CD14-positive monocyte (primary cell): ENCODE measurements at regions not wholly inside any gene's neighbourhood (a gene's known extent, or its start where the extent isn't known, plus 50 kb on each side); places are given as distances from the start of the nearest gene placed in this dataset.

Experiments
- DNase-seq, 3 donors: peaks; one replicate each; pipeline ENCODE4 v3.0.0-alpha.2; 2011 to 2022
- H2AFZ ChIP-seq: 2 replicates; pipeline ENCODE4 v1.6.0; 2012; ENCODE audit warnings: mild to moderate bottlenecking, low read depth, low read length, inconsistent platforms; ENCODE audit not compliant: insufficient read depth, poor library complexity, severe bottlenecking
- H3K27ac ChIP-seq, 2 donors: 1 replicate in 1 of 2; 2 replicates in 1 of 2; pipeline ENCODE4 v1.5.1; 2012 to 2013; ENCODE audit warnings: low read length in 2 of 2, control low read depth in 1 of 2, inconsistent platforms in 1 of 2, low read depth in 1 of 2, mild to moderate bottlenecking in 1 of 2
- H3K27me3 ChIP-seq, 2 donors: one replicate each; pipeline versions ENCODE4 v1.6.0 to v1.6.1; 2011 to 2013; ENCODE audit warnings: low read length in 2 of 2; ENCODE audit not compliant: control insufficient read depth in 2 of 2, insufficient read depth in 2 of 2
- H3K36me3 ChIP-seq, 2 donors: replicated peaks in 1 of 2; 1 replicate in 1 of 2; 2 replicates in 1 of 2; pipeline versions ENCODE4 v1.5.1 to v1.6.1; 2012 to 2013; ENCODE audit warnings: low read length in 2 of 2, control low read depth in 1 of 2, inconsistent platforms in 1 of 2, mild to moderate bottlenecking in 1 of 2; ENCODE audit not compliant: insufficient read depth in 2 of 2, control insufficient read depth in 1 of 2
- H3K4me1 ChIP-seq, 2 donors: 1 replicate in 1 of 2; 2 replicates in 1 of 2; pipeline versions ENCODE4 v1.5.1 to v1.6.1; 2012 to 2013; ENCODE audit warnings: low read length in 2 of 2, control low read depth in 1 of 2, inconsistent platforms in 1 of 2, mild to moderate bottlenecking in 1 of 2, moderate library complexity in 1 of 2; ENCODE audit not compliant: insufficient read depth in 2 of 2, control insufficient read depth in 1 of 2
- H3K4me2 ChIP-seq: replicated peaks from 2 replicates; pipeline ENCODE3; 2012; ENCODE audit warnings: low read length, moderate library complexity, mild to moderate bottlenecking; ENCODE audit not compliant: poor library complexity, severe bottlenecking; ENCODE audit errors: extremely low read depth
- H3K4me3 ChIP-seq, 3 experiments: fragments of 200-600 bp in 1 of 3; sonication (generic) in 1 of 3; replicated peaks in 1 of 3; 1 replicate in 2 of 3; 2 replicates in 1 of 3; pipeline ENCODE4 v1.5.1; 2011 to 2013; ENCODE audit warnings: low read length in 3 of 3, mild to moderate bottlenecking in 3 of 3, control low read depth in 2 of 3, low read depth in 2 of 3, inconsistent platforms in 1 of 3, moderate library complexity in 1 of 3
- H3K79me2 ChIP-seq: 2 replicates; pipeline ENCODE4 v1.6.0; 2012; ENCODE audit warnings: mild to moderate bottlenecking, control low read depth, inconsistent platforms, low read length, moderate library complexity; ENCODE audit not compliant: insufficient read depth
- H3K9ac ChIP-seq: 2 replicates; pipeline ENCODE4 v1.6.0; 2017; ENCODE audit warnings: low read length, mild to moderate bottlenecking; ENCODE audit not compliant: insufficient read depth, poor library complexity, severe bottlenecking
- H3K9me3 ChIP-seq, 2 donors: replicated peaks in 1 of 2; 1 replicate in 1 of 2; 2 replicates in 1 of 2; pipeline versions ENCODE4 v1.5.1 to v1.6.1; 2012 to 2013; ENCODE audit warnings: low read length in 2 of 2, control low read depth in 1 of 2; ENCODE audit not compliant: control insufficient read depth in 1 of 2, insufficient read depth in 1 of 2
- H4K20me1 ChIP-seq: 2 replicates; pipeline ENCODE4 v1.6.0; 2012; ENCODE audit warnings: mild to moderate bottlenecking, low read length, control low read depth, moderate library complexity; ENCODE audit not compliant: insufficient read depth
- H3K27ac Mint-ChIP-seq, 7 donors: one replicate each; pipeline ENCODE4 v1.8.0; 2020; ENCODE audit warnings: mild to moderate bottlenecking in 7 of 7, mixed read lengths in 7 of 7, moderate library complexity in 6 of 7, inconsistent platforms in 2 of 7
- H3K27me3 Mint-ChIP-seq, 3 donors: one replicate each; pipeline ENCODE4 v1.8.0; 2021 to 2022; ENCODE audit warnings: low read depth in 3 of 3, mild to moderate bottlenecking in 3 of 3, mixed read lengths in 3 of 3, moderate library complexity in 3 of 3, inconsistent platforms in 1 of 3
- H3K36me3 Mint-ChIP-seq, 2 donors: one replicate each; pipeline ENCODE4 v1.8.0; 2020; ENCODE audit warnings: mixed read lengths in 2 of 2, inconsistent platforms in 1 of 2, mild to moderate bottlenecking in 1 of 2
- H3K4me1 Mint-ChIP-seq: one replicate; pipeline ENCODE4 v1.8.0; 2020; ENCODE audit warnings: mild to moderate bottlenecking, mixed read lengths
- H3K4me3 Mint-ChIP-seq, 2 donors: one replicate each; pipeline ENCODE4 v1.8.0; 2020; ENCODE audit warnings: mild to moderate bottlenecking in 2 of 2, mixed read lengths in 2 of 2, moderate library complexity in 1 of 2
- H3K9me3 Mint-ChIP-seq, 7 donors: one replicate each; pipeline ENCODE4 v1.8.0; 2020 to 2022; ENCODE audit warnings: mixed read lengths in 7 of 7, mild to moderate bottlenecking in 6 of 7, moderate library complexity in 6 of 7, inconsistent platforms in 2 of 7
- WGBS: methylation state at CpG from one replicate; pipeline ENCODE4 v1.1.5; 2013; ENCODE audit warnings: missing lambda C conversion rate; ENCODE audit not compliant: insufficient coverage; 5-methylcytosine and 5-hydroxymethylcytosine counted together
- intact Hi-C, 2 donors: fragments of 100-400 bp; cut with micrococcal nuclease; formaldehyde crosslinking; loops; one replicate each; pipeline versions ENCODE4 v1.15.0 to v1.15.1; 2023
- TF ChIP-seq, protein P1 (sequence below): fragments of 200-600 bp; IDR thresholded peaks from one replicate; pipeline ENCODE4 v1.8.0; 2022; ENCODE audit warnings: antibody characterized with exemption, mild to moderate bottlenecking

DNA sequence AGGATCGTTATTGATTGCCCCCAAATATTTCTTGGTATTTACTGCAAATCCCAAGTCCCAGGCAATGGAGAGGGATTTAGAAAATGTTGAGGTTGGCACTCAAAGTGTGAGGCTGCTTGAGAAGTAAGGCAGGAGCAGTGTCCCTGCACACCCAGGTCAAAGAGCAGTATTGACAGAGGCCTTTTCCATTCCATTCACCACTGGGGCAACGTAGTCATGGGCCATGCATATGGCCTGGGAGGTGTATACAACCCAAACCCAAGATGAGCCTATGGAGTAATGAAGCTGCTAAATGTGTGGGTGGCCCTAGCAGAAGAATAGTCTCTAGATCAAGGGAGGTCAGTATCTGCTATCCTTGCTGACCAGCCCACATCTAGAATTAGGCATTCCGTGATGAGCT is 245.6 kb downstream of the FOXD2 start:
- Histone ChIP-seq H3K27ac (no peak overlapping the region), H3K79me2 (no peaks in the 10 kb centered on the region), H3K4me2 (no peak overlapping the region), H4K20me1 (no peaks in the 10 kb centered on the region), H3K4me1 (no peaks in the 10 kb centered on the region), H3K9ac (no peak overlapping the region), H3K4me3 (no peak overlapping the region), H3K36me3 (no peaks in the 10 kb centered on the region), H3K9me3 (no peaks in the 10 kb centered on the region), H2AFZ (no peak overlapping the region), H3K27me3 (no peaks in the 10 kb centered on the region)
- Mint-ChIP-seq H3K4me3 (no peak overlapping the region), H3K4me1 (peaks cover 7% of the 10 kb centered on the region), H3K36me3 (no peaks in the 10 kb centered on the region), H3K27ac (no peak overlapping the region), H3K27me3 (peaks cover 2 to 11% (median 8%) of the 10 kb centered on the region in 3 donors), H3K9me3 (peaks cover 0 to 2% (median 0%) of the 10 kb centered on the region in 7 donors)
- intact Hi-C loops, result no loop called here
- WGBS, result no CpG with 5 or more reads among the region's 3 CpGs
- TF ChIP-seq, protein P1, sequence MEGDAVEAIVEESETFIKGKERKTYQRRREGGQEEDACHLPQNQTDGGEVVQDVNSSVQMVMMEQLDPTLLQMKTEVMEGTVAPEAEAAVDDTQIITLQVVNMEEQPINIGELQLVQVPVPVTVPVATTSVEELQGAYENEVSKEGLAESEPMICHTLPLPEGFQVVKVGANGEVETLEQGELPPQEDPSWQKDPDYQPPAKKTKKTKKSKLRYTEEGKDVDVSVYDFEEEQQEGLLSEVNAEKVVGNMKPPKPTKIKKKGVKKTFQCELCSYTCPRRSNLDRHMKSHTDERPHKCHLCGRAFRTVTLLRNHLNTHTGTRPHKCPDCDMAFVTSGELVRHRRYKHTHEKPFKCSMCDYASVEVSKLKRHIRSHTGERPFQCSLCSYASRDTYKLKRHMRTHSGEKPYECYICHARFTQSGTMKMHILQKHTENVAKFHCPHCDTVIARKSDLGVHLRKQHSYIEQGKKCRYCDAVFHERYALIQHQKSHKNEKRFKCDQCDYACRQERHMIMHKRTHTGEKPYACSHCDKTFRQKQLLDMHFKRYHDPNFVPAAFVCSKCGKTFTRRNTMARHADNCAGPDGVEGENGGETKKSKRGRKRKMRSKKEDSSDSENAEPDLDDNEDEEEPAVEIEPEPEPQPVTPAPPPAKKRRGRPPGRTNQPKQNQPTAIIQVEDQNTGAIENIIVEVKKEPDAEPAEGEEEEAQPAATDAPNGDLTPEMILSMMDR, result no peak
- no peak for DNase-seq

DNA sequence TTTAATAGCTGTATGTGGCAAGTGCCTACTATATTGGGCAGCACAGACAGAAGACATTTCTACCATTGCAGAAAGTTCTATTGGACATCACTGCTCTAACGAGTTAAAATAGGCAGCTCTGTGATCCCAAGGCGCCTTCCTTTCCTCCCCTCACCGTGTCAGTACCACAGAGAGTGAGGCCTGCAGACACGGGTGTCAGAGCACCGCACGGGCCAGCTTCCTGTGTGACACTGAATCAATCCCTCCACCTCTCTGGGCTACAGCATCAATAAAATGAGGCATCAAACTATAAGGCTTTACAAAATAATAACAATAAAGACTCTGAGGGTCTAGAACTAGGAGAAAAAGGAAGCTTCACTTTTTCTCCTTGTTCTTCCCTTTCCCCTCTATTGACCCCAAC is 246.7 kb downstream of the FOXD2 start:
- Histone ChIP-seq H3K27ac (no peak overlapping the region), H3K4me3 (no peak overlapping the region), H3K9ac (no peak overlapping the region), H2AFZ (no peak overlapping the region), H3K27me3 (no peaks in the 10 kb centered on the region), H3K4me2 (no peak overlapping the region), H3K9me3 (no peaks in the 10 kb centered on the region), H3K36me3 (no peaks in the 10 kb centered on the region), H3K79me2 (no peaks in the 10 kb centered on the region), H3K4me1 (no peaks in the 10 kb centered on the region), H4K20me1 (no peaks in the 10 kb centered on the region)
- Mint-ChIP-seq H3K36me3 (no peaks in the 10 kb centered on the region), H3K4me3 (no peak overlapping the region), H3K9me3 (peaks cover 0 to 2% (median 0%) of the 10 kb centered on the region in 7 donors), H3K27me3 (peaks cover 2 to 11% (median 8%) of the 10 kb centered on the region in 3 donors), H3K4me1 (peaks cover under 1% of the 10 kb centered on the region), H3K27ac (no peak overlapping the region)
- TF ChIP-seq, protein P1, result no peak
- no peak for DNase-seq
- intact Hi-C loops, result no loop called here
- WGBS, result 86% methylated on average over 3 of the region's 6 CpGs
